ENCODE measurements at regions not wholly inside any gene's neighbourhood (a gene's known extent, or its start where the extent isn't known, plus 50 kb on each side); places are given as distances from the start of the nearest gene placed in this dataset.
"Not testable (repeated sequence)": the region's sequence is repeated elsewhere in the genome, so short reads cannot be mapped to it uniquely, and the experiment has no call there.

GRCh38 chr1:229907884-229908638 lies 159.0 kb upstream of the GALNT2 start:
- TF ChIP-seq CTCF (IDR thresholded peaks at IDR 0.05): no peak
- H3K4me1 ChIP-seq: no peaks in the 10 kb centered on the region
- H3K9ac ChIP-seq: no peak overlapping the region
- no peaks in the 10 kb centered on the region for H3K27me3 ChIP-seq (ENCODE audit: control insufficient read depth, insufficient read depth, low read length)
- H3K27ac ChIP-seq: no peak overlapping the region
- H3K79me2 ChIP-seq: no peaks in the 10 kb centered on the region
- H3K4me2 ChIP-seq (ENCODE audit: low read length): no peak overlapping the region
- no peaks in the 10 kb centered on the region for H3K9me3 ChIP-seq (ENCODE audit: control insufficient read depth, low read length)
- H3K36me3 ChIP-seq (ENCODE audit: control insufficient read depth, insufficient read depth, low read length): no peaks in the 10 kb centered on the region
- H3K4me3 ChIP-seq (ENCODE audit: low read depth, low read length): no peak overlapping the region
- no peak overlapping the region for H2AFZ ChIP-seq

- no peaks in the 10 kb centered on the region for H3K27me3 ChIP-seq (ENCODE audit: control insufficient read depth, insufficient read depth, low read length)
- no peaks in the 10 kb centered on the region for H3K79me2 ChIP-seq
- H3K36me3 ChIP-seq (ENCODE audit: control insufficient read depth, insufficient read depth, low read length): no peaks in the 10 kb centered on the region
- H2AFZ ChIP-seq: no peak overlapping the region
- no peak for TF ChIP-seq CTCF (IDR thresholded peaks at IDR 0.05)
- no peak overlapping the region for H3K9ac ChIP-seq
- H3K4me1 ChIP-seq: no peaks in the 10 kb centered on the region
- no peaks in the 10 kb centered on the region for H3K9me3 ChIP-seq (ENCODE audit: control insufficient read depth, low read length)
- H3K4me3 ChIP-seq (ENCODE audit: low read depth, low read length): no peak overlapping the region
- no peak overlapping the region for H3K4me2 ChIP-seq (ENCODE audit: low read length)
- no peak overlapping the region for H3K27ac ChIP-seq
These were observed 158.3 kb upstream of the GALNT2 start for GRCh38 chr1:229908689-229909088.

- no peak overlapping the region for H3K9ac ChIP-seq
- no peak overlapping the region for H3K4me3 ChIP-seq (ENCODE audit: low read depth, low read length)
- no peaks in the 10 kb centered on the region for H3K27me3 ChIP-seq (ENCODE audit: control insufficient read depth, insufficient read depth, low read length)
- H3K36me3 ChIP-seq (ENCODE audit: control insufficient read depth, insufficient read depth, low read length): no peaks in the 10 kb centered on the region
- no peaks in the 10 kb centered on the region for H3K9me3 ChIP-seq (ENCODE audit: control insufficient read depth, low read length)
- no peak overlapping the region for H2AFZ ChIP-seq
- no peak overlapping the region for H3K4me2 ChIP-seq (ENCODE audit: low read length)
- no peak for TF ChIP-seq CTCF (IDR thresholded peaks at IDR 0.05)
- H3K4me1 ChIP-seq: no peaks in the 10 kb centered on the region
- H3K79me2 ChIP-seq: no peaks in the 10 kb centered on the region
- no peak overlapping the region for H3K27ac ChIP-seq
These were observed 153.5 kb upstream of the GALNT2 start for GRCh38 chr1:229913489-229913888.

- H3K79me2 ChIP-seq; H3K27ac ChIP-seq; H3K4me3 ChIP-seq (ENCODE audit: low read depth, low read length); H3K4me1 ChIP-seq; H3K27me3 ChIP-seq (ENCODE audit: control insufficient read depth, insufficient read depth, low read length); H3K36me3 ChIP-seq (ENCODE audit: control insufficient read depth, insufficient read depth, low read length); H3K4me2 ChIP-seq (ENCODE audit: low read length); H3K9me3 ChIP-seq (ENCODE audit: control insufficient read depth, low read length); H3K9ac ChIP-seq; H2AFZ ChIP-seq: not testable (repeated sequence)
These were observed 147.6 kb upstream of the GALNT2 start for GRCh38 chr1:229919488-229919887.

GRCh38 chr1:229920683-229921082 lies 146.4 kb upstream of the GALNT2 start:
- no peaks in the 10 kb centered on the region for H3K27me3 ChIP-seq (ENCODE audit: control insufficient read depth, insufficient read depth, low read length)
- H2AFZ ChIP-seq: no peak overlapping the region
- H3K79me2 ChIP-seq: no peaks in the 10 kb centered on the region
- no peaks in the 10 kb centered on the region for H3K9me3 ChIP-seq (ENCODE audit: control insufficient read depth, low read length)
- no peaks in the 10 kb centered on the region for H3K4me1 ChIP-seq
- TF ChIP-seq CTCF (IDR thresholded peaks at IDR 0.05): no peak
- no peaks in the 10 kb centered on the region for H3K36me3 ChIP-seq (ENCODE audit: control insufficient read depth, insufficient read depth, low read length)
- H3K9ac ChIP-seq: no peak overlapping the region
- no peak overlapping the region for H3K4me2 ChIP-seq (ENCODE audit: low read length)
- H3K4me3 ChIP-seq (ENCODE audit: low read depth, low read length): no peak overlapping the region
- H3K27ac ChIP-seq: no peak overlapping the region

All from parathyroid adenoma (tissue), 2 donors.